PC-9 (cell line): ENCODE measurements at regions not wholly inside any gene's neighbourhood (a gene's known extent, or its start where the extent isn't known, plus 50 kb on each side); places are given as distances from the start of the nearest gene placed in this dataset.

ENCODE experiments used
- CTCF ChIP-seq: fragments of 200-600 bp; sonication (generic); conservative IDR thresholded peaks from 2 replicates; pipeline ENCODE4 v1.6.1; 2017; ENCODE audit warnings: mixed run types, antibody characterized with exemption, mild to moderate bottlenecking, moderate library complexity
- EZH2 ChIP-seq: fragments of 200-600 bp; sonication (generic); IDR thresholded peaks from 2 replicates; pipeline ENCODE4 v1.8.0; 2017; ENCODE audit warnings: antibody characterized with exemption, low read depth

GRCh38 chr15:94125156-94125555 is 106.2 kb upstream of the MCTP2 start:
- TF ChIP-seq CTCF (no peak), EZH2 (no peak)
